HEK293T (cell line): ENCODE measurements at regions not wholly inside any gene's neighbourhood (a gene's known extent, or its start where the extent isn't known, plus 50 kb on each side); places are given as distances from the start of the nearest gene placed in this dataset.

Source experiments
- ARNT ChIP-seq: fragments of 450-650 bp; IDR thresholded peaks from 2 replicates; pipeline ENCODE4 v1.6.1; 2017; ENCODE audit warnings: mild to moderate bottlenecking
- BHLHE40 ChIP-seq: fragments of 450-650 bp; IDR thresholded peaks from 2 replicates; pipeline ENCODE4 v1.6.1; 2016; ENCODE audit warnings: mild to moderate bottlenecking, moderate library complexity, borderline replicate concordance
- ELF4 ChIP-seq: fragments of 450-650 bp; IDR thresholded peaks from 2 replicates; pipeline ENCODE4 v1.6.1; 2017; ENCODE audit warnings: antibody characterized with exemption
- FOXA1 ChIP-seq: fragments of 450-650 bp; IDR thresholded peaks from 2 replicates; pipeline ENCODE4 v1.6.1; 2016; ENCODE audit warnings: mild to moderate bottlenecking
- FOXK2 ChIP-seq: fragments of 450-650 bp; IDR thresholded peaks from 2 replicates; pipeline ENCODE4 v1.6.1; 2016; ENCODE audit warnings: mild to moderate bottlenecking
- FOXM1 ChIP-seq: fragments of 450-650 bp; IDR thresholded peaks from 2 replicates; pipeline ENCODE4 v1.6.1; 2017; ENCODE audit warnings: mild to moderate bottlenecking, borderline replicate concordance
- HDGF ChIP-seq: fragments of 450-650 bp; IDR thresholded peaks from 2 replicates; pipeline ENCODE4 v1.6.1; 2017; ENCODE audit warnings: antibody characterized with exemption, borderline replicate concordance
- L3MBTL2 ChIP-seq: fragments of 450-650 bp; conservative IDR thresholded peaks from 2 replicates; pipeline ENCODE4 v1.6.1; 2016; ENCODE audit warnings: mild to moderate bottlenecking
- NFRKB ChIP-seq: fragments of 450-650 bp; IDR thresholded peaks from 2 replicates; pipeline ENCODE4 v1.6.1; 2016; ENCODE audit warnings: mild to moderate bottlenecking, moderate library complexity
- PKNOX1 ChIP-seq: fragments of 450-650 bp; IDR thresholded peaks from 2 replicates; pipeline ENCODE4 v1.6.1; 2016
- SP1 ChIP-seq: fragments of 450-650 bp; IDR thresholded peaks from 2 replicates; pipeline ENCODE4 v1.6.1; 2017
- SUZ12 ChIP-seq: fragments of 450-650 bp; IDR thresholded peaks from 2 replicates; pipeline ENCODE4 v1.6.1; 2016; ENCODE audit warnings: mild to moderate bottlenecking
- TARDBP ChIP-seq: fragments of 450-650 bp; IDR thresholded peaks from 2 replicates; pipeline ENCODE4 v1.6.1; 2016
- ZNF384 ChIP-seq: fragments of 450-650 bp; IDR thresholded peaks from 2 replicates; pipeline ENCODE4 v1.6.1; 2016

DNA sequence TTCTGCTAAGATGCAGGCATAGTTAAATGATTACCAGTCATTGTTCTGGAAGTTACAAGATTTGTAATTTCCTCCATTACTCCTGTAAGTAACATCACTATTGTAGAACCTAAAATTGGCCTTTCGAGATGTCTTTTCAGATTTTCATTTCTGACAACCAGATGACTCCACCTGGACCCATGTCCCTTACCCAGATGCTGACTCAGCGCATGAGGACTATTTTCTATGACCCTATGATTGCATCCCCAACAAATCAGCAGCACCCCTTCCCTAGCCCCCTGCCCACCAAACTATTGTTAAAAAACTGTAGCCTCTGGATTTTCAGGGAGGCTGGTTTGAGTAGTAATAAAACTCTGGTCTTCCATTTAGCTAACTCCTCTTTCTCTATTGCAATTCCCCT is 55.2 kb upstream of the RCBTB2 start:
- TF ChIP-seq NFRKB (no peak), HDGF (no peak), FOXK2 (no peak), SUZ12 (no peak), L3MBTL2 (no peak), ELF4 (no peak), FOXM1 (no peak), ARNT (no peak), SP1 (no peak), FOXA1 (no peak), TARDBP (no peak), PKNOX1 (no peak), ZNF384 (no peak), BHLHE40 (no peak)
